NB4 (cell line): ENCODE measurements at regions not wholly inside any gene's neighbourhood (a gene's known extent, or its start where the extent isn't known, plus 50 kb on each side); places are given as distances from the start of the nearest gene placed in this dataset.

Experiments
- MYC ChIP-seq: IDR thresholded peaks from 2 replicates; pipeline ENCODE4 v1.6.1; 2011; ENCODE audit warnings: low read depth, low read length
- POLR2A ChIP-seq: IDR thresholded peaks from 2 replicates; pipeline ENCODE4 v1.6.1; 2011; ENCODE audit warnings: mild to moderate bottlenecking; ENCODE audit not compliant: insufficient read length; ENCODE audit errors: extremely low read depth
- TF ChIP-seq, protein P1 (sequence below): IDR thresholded peaks from one replicate; pipeline ENCODE4 v1.5.1; 2012; ENCODE audit warnings: low read depth, low read length
- TF ChIP-seq, protein P2 (sequence below): IDR thresholded peaks from 2 replicates; pipeline ENCODE4 v1.6.1; 2011; ENCODE audit warnings: low read depth, low read length

DNA sequence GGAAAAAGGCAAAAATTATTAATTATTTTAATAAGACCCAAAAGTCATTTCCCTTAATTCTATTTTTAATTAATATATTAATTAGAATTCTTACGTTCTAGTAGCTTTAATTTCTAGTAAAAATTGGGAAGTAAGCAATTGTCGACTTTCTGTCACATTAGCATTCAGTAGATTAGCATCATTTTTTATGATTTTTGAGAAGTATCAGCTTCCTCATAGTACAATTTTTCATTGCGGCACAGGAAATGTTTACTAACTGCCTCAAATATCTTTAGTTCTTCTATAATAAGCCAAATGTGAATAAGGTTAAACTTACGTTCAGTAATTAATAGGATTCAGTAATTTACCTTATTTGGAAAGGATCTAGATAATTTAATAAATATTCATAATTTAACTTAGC lies 687.4 kb downstream of the EPM2A start:
- TF ChIP-seq, protein P1, sequence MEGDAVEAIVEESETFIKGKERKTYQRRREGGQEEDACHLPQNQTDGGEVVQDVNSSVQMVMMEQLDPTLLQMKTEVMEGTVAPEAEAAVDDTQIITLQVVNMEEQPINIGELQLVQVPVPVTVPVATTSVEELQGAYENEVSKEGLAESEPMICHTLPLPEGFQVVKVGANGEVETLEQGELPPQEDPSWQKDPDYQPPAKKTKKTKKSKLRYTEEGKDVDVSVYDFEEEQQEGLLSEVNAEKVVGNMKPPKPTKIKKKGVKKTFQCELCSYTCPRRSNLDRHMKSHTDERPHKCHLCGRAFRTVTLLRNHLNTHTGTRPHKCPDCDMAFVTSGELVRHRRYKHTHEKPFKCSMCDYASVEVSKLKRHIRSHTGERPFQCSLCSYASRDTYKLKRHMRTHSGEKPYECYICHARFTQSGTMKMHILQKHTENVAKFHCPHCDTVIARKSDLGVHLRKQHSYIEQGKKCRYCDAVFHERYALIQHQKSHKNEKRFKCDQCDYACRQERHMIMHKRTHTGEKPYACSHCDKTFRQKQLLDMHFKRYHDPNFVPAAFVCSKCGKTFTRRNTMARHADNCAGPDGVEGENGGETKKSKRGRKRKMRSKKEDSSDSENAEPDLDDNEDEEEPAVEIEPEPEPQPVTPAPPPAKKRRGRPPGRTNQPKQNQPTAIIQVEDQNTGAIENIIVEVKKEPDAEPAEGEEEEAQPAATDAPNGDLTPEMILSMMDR, result no peak
- TF ChIP-seq POLR2A (no peak), MYC (no peak)
- TF ChIP-seq, protein P2, sequence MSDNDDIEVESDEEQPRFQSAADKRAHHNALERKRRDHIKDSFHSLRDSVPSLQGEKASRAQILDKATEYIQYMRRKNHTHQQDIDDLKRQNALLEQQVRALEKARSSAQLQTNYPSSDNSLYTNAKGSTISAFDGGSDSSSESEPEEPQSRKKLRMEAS, result no peak
